ENCODE measurements at regions not wholly inside any gene's neighbourhood (a gene's known extent, or its start where the extent isn't known, plus 50 kb on each side); places are given as distances from the start of the nearest gene placed in this dataset.
"Not testable (repeated sequence)": the region's sequence is repeated elsewhere in the genome, so short reads cannot be mapped to it uniquely, and the experiment has no call there.

- TF ChIP-seq, protein P1, sequence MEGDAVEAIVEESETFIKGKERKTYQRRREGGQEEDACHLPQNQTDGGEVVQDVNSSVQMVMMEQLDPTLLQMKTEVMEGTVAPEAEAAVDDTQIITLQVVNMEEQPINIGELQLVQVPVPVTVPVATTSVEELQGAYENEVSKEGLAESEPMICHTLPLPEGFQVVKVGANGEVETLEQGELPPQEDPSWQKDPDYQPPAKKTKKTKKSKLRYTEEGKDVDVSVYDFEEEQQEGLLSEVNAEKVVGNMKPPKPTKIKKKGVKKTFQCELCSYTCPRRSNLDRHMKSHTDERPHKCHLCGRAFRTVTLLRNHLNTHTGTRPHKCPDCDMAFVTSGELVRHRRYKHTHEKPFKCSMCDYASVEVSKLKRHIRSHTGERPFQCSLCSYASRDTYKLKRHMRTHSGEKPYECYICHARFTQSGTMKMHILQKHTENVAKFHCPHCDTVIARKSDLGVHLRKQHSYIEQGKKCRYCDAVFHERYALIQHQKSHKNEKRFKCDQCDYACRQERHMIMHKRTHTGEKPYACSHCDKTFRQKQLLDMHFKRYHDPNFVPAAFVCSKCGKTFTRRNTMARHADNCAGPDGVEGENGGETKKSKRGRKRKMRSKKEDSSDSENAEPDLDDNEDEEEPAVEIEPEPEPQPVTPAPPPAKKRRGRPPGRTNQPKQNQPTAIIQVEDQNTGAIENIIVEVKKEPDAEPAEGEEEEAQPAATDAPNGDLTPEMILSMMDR (IDR thresholded peaks at IDR 0.05) = not testable (repeated sequence)
- not testable (repeated sequence) for TF ChIP-seq EP300, POLR2A (IDR thresholded peaks at IDR 0.05)
Measured at GRCh38 chr3:191015960-191016359, 153.5 kb upstream of the GMNC start.
